GM21423 (cell line): ENCODE measurements at regions not wholly inside any gene's neighbourhood (a gene's known extent, or its start where the extent isn't known, plus 50 kb on each side); places are given as distances from the start of the nearest gene placed in this dataset.
"Not testable (repeated sequence)": the region's sequence is repeated elsewhere in the genome, so short reads cannot be mapped to it uniquely, and the experiment has no call there.

Experiments
- ATAC-seq: cut with Tn5 transposase; IDR thresholded peaks from one replicate; pipeline ENCODE4 v1.9.1; 2021; ENCODE audit warnings: mild to moderate bottlenecking, moderate library complexity; ENCODE audit not compliant: unreplicated experiment

- not testable (repeated sequence) for ATAC-seq
Observed at GRCh38 chr3:87737817-87738216, 321.0 kb downstream of the CGGBP1 start.

GRCh38 chr3:87733671-87734367 lies 325.0 kb downstream of the CGGBP1 start:
- no peak for ATAC-seq

- ATAC-seq = no peak
Observed at GRCh38 chr3:87732294-87732693, 326.5 kb downstream of the CGGBP1 start.

GRCh38 chr3:87727783-87728182 lies 331.0 kb downstream of the CGGBP1 start:
- ATAC-seq = no peak

GRCh38 chr3:87719060-87719459 lies 339.7 kb downstream of the CGGBP1 start:
- ATAC-seq = no peak

- ATAC-seq = no peak
Observed at GRCh38 chr3:87710511-87710910, 348.3 kb downstream of the CGGBP1 start.

GRCh38 chr3:87710028-87710427 lies 348.8 kb downstream of the CGGBP1 start:
- ATAC-seq = no peak

- no peak for ATAC-seq
Observed at GRCh38 chr3:87706176-87706575, 352.6 kb downstream of the CGGBP1 start.

- no peak for ATAC-seq
Observed at GRCh38 chr3:87702600-87702999, 356.2 kb downstream of the CGGBP1 start.

- no peak for ATAC-seq
Observed at GRCh38 chr3:87696124-87697013, 362.4 kb downstream of the CGGBP1 start.

- ATAC-seq = no peak
Observed at GRCh38 chr3:87694678-87695077, 364.1 kb downstream of the CGGBP1 start.

- ATAC-seq = no peak
Observed at GRCh38 chr3:87691109-87691508, 367.7 kb downstream of the CGGBP1 start.

GRCh38 chr3:87678984-87679660 lies 379.7 kb downstream of the CGGBP1 start:
- ATAC-seq = not testable (repeated sequence)

GRCh38 chr3:87674397-87675161 lies 384.2 kb downstream of the CGGBP1 start:
- ATAC-seq = peak; percentile 98

- no peak for ATAC-seq
Observed at GRCh38 chr3:87673132-87673531, 385.7 kb downstream of the CGGBP1 start.

GRCh38 chr3:87654184-87654583 lies 377.8 kb upstream of the POU1F1 start:
- ATAC-seq = no peak

GRCh38 chr3:87653138-87653537 lies 376.8 kb upstream of the POU1F1 start:
- not testable (repeated sequence) for ATAC-seq

- no peak for ATAC-seq
Observed at GRCh38 chr3:87634426-87634825, 358.0 kb upstream of the POU1F1 start.

GRCh38 chr3:87627316-87627715 lies 350.9 kb upstream of the POU1F1 start:
- no peak for ATAC-seq

GRCh38 chr3:87626546-87626945 lies 350.2 kb upstream of the POU1F1 start:
- ATAC-seq = no peak

GRCh38 chr3:87625876-87626275 lies 349.5 kb upstream of the POU1F1 start:
- ATAC-seq = no peak
